NCI-H510A (cell line): ENCODE measurements at regions not wholly inside any gene's neighbourhood (a gene's known extent, or its start where the extent isn't known, plus 50 kb on each side); places are given as distances from the start of the nearest gene placed in this dataset.

Experiments used
- DNase-seq: peaks from one replicate; lab custom pipeline; 2025; lab: John Stamatoyannopoulos, UW

GRCh38 chrX:39633293-39633692 is 464.5 kb downstream of the BCOR start:
- DNase-seq: no peak

GRCh38 chrX:39636481-39636880 is 461.3 kb downstream of the BCOR start:
- DNase-seq: no peak

- no peak for DNase-seq
These were observed 459.2 kb downstream of the BCOR start for GRCh38 chrX:39638526-39638925.

- DNase-seq: no peak
These were observed 457.9 kb downstream of the BCOR start for GRCh38 chrX:39639871-39640270.

GRCh38 chrX:39640866-39641265 is 456.9 kb downstream of the BCOR start:
- DNase-seq: no peak

GRCh38 chrX:39642071-39642470 is 455.7 kb downstream of the BCOR start:
- no peak for DNase-seq

DNA sequence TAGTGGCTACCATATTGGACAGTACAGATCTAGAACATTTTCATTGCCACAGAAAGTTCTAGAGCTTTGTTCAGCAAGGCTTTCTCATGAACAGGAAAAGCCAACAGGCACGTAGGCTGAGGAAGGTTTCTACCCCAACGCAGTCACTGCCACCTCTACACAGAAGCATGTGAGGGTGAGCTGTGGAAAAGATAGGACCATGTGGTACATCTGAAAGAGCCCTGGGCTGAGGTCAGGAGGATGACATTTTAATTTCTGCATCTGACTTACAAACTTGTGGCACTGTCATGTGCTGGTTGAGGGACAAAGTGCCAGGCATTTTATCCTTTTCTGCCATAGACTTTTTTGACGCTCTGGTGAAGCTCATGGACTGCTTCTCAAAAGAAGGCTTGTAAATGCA is 454.2 kb downstream of the BCOR start:
- DNase-seq: no peak

- DNase-seq: no peak
These were observed 452.4 kb downstream of the BCOR start for GRCh38 chrX:39645178-39645895.

DNA sequence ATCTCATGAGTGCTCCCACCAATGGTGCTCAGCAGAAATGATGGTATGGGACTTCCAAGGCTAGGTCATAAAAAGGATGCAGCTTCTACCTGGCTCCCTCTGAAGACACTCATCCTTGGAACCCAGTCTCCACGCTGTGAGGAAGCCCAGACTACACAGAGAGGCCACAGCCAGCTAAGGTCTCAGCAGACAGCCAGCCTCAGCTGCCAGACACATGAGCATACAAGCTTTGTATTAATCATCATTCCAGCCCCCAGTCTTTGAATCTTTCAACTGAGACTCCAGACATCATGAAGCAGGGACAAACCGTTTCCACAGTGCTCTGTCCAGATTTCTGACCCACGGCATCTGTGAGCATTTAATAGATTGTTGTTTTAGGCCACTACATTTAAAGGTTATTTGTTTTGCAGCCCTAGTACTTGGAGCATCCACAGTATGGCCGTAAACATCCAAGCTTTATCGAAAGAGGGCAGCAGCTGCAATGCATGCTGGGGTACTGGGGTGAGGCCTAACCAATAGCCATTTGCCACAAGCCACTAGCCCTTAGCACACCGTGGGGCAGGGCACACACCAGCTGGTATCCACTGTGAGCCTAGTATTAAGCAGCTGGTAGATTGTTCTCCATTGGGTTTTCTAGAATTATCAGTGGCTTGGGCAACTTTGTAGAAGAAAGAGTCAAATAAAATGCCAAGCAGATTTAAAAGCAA is 449.1 kb downstream of the BCOR start:
- no peak for DNase-seq

DNA sequence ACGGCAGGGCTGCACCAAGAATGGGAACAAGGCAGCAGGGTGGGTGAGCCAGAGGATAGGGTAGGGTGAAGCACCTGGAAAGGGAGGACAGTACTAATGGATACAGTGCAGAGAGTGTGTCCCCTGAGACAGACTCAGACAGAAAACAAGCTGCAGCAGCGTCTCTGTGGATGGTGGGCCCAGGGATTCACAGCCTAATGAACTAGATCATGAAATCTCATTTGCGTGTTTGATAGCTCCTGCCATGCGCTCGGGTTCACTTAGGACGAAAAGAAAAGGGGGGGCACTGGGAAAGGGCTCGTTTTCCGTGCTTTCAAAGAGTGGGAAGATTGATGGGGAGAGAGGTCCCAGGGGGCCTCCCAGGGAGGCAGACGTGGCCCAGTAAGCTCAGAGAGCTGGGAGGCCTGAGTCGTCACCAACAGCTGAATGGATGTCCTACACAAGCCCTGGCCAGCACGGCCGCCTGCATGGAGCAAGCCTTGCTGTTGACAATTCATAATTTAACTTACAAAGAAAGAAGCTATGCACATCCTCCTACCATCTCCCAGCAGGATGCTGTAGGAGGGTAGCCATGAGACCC is 446.9 kb downstream of the BCOR start:
- DNase-seq: no peak

GRCh38 chrX:39652336-39652735 is 445.4 kb downstream of the BCOR start:
- DNase-seq: no peak

GRCh38 chrX:39653691-39654090 is 444.1 kb downstream of the BCOR start:
- DNase-seq: no peak

- no peak for DNase-seq
These were observed 443.4 kb downstream of the BCOR start for GRCh38 chrX:39654183-39654925.

- no peak for DNase-seq
These were observed 442.8 kb downstream of the BCOR start for GRCh38 chrX:39654952-39655351.

GRCh38 chrX:39661116-39661907 is 436.4 kb downstream of the BCOR start:
- DNase-seq: no peak

- DNase-seq: no peak
These were observed 431.8 kb downstream of the BCOR start for GRCh38 chrX:39665830-39666518.

DNA sequence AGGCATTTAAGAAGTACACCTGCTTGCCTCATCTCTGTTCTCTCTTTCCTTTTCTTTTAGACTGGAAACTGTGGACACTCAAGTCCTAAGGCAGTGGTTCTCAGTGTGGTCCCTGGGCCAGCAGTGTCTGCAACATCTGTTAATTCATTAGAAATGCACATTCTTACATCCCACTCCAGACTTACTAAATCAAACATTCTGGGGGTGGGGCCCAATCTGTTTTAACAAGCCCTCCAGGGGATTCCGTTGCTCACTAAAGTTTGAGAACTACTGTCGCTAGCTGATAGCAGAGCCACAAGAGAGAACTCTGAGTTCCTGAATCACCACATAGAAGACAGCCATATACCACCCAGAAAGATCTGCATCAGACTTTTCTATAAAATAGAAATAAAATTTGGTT is 430.6 kb downstream of the BCOR start:
- DNase-seq: no peak

- no peak for DNase-seq
These were observed 429.8 kb downstream of the BCOR start for GRCh38 chrX:39667736-39668482.

- no peak for DNase-seq
These were observed 428.1 kb downstream of the BCOR start for GRCh38 chrX:39669668-39670067.

DNA sequence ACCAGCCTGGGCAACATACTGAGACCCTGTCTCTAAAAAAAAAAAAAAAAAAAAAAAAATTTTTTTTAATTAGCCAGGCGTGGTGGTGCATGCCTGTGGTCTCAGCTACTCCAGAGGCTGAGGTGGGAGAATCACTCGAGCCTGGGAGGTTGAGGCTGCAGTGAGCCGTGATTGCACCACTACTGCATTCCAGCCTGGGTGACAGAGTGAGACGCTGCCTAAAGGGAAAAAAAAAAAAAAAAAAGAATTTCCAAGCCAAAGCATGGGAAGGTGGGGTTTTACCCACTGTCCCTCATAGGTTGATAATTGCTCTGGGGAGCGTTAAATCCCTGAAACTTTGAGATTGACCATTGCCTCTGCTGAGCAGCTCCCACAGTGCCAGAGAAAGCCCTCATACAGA is 427.5 kb downstream of the BCOR start:
- no peak for DNase-seq

- no peak for DNase-seq
These were observed 425.4 kb downstream of the BCOR start for GRCh38 chrX:39672405-39672804.
